Gastrocnemius medialis (tissue), 4 donors: ENCODE measurements at regions not wholly inside any gene's neighbourhood (a gene's known extent, or its start where the extent isn't known, plus 50 kb on each side); places are given as distances from the start of the nearest gene placed in this dataset.

ENCODE experiments used
- POLR2A ChIP-seq, 2 donors: fragments of 450-650 bp; IDR thresholded peaks; one replicate each; pipeline ENCODE4 v1.6.1; 2017; ENCODE audit warnings: antibody characterized with exemption in 2 of 2, mild to moderate bottlenecking in 2 of 2, moderate library complexity in 2 of 2
- TF ChIP-seq, protein P1 (sequence below), 5 experiments: fragments of 450-650 bp in 3 of 5; fragments of 200-600 bp in 2 of 5; sonication (generic) in 2 of 5; IDR thresholded peaks in 4 of 5; conservative IDR thresholded peaks in 1 of 5; 1 replicate in 4 of 5; 2 replicates in 1 of 5; pipeline ENCODE4 v1.5.1; 2016 to 2019; ENCODE audit warnings: antibody characterized with exemption in 5 of 5, mild to moderate bottlenecking in 3 of 5, moderate library complexity in 3 of 5

DNA sequence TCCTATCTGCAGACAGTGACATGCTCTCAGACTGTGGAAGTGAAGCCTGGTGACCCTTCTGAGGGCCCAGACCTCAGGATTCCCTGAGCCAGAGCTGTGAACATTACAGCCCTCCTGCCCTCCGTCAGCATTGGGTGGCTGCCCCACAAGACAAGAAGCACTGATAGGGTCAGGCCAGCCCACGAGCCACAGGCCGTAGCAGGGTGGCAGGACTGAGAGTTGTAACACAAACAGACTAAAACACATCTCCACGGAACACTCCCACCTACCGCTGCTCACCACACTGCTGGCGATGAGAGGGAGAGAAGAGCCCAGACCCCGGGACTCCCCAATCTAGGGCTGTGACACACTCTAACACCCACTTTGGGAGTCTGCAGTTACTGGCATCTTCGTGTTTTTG, 264.8 kb upstream of the FSIP2 start:
- TF ChIP-seq, protein P1, sequence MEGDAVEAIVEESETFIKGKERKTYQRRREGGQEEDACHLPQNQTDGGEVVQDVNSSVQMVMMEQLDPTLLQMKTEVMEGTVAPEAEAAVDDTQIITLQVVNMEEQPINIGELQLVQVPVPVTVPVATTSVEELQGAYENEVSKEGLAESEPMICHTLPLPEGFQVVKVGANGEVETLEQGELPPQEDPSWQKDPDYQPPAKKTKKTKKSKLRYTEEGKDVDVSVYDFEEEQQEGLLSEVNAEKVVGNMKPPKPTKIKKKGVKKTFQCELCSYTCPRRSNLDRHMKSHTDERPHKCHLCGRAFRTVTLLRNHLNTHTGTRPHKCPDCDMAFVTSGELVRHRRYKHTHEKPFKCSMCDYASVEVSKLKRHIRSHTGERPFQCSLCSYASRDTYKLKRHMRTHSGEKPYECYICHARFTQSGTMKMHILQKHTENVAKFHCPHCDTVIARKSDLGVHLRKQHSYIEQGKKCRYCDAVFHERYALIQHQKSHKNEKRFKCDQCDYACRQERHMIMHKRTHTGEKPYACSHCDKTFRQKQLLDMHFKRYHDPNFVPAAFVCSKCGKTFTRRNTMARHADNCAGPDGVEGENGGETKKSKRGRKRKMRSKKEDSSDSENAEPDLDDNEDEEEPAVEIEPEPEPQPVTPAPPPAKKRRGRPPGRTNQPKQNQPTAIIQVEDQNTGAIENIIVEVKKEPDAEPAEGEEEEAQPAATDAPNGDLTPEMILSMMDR (IDR thresholded peaks at IDR 0.05 in 4 of 5, conservative IDR thresholded peaks at IDR 0.05 in 1 of 5) = no peak
- TF ChIP-seq POLR2A (IDR thresholded peaks at IDR 0.05) = no peak
